ENCODE measurements at regions not wholly inside any gene's neighbourhood (a gene's known extent, or its start where the extent isn't known, plus 50 kb on each side); places are given as distances from the start of the nearest gene placed in this dataset.

- TF ChIP-seq CTCF (IDR thresholded peaks at IDR 0.05; ENCODE audit: insufficient read depth, low read depth, low read length): no peak
- no peak for TF ChIP-seq EZH2 (IDR thresholded peaks at IDR 0.05; ENCODE audit: insufficient read depth, low read length)
Measured at GRCh38 chr13:50509167-50509566, 334.3 kb downstream of the DLEU7 start.

Data from astrocyte (in vitro differentiated cells and primary cell).